BLaER1 treated with 17β-estradiol and CSF1 and Interleukin-3, amounts not matched to agents 10 nM and 100 nM (cell line): ENCODE measurements at regions not wholly inside any gene's neighbourhood (a gene's known extent, or its start where the extent isn't known, plus 50 kb on each side); places are given as distances from the start of the nearest gene placed in this dataset.
"Not testable (repeated sequence)": the region's sequence is repeated elsewhere in the genome, so short reads cannot be mapped to it uniquely, and the experiment has no call there.

Source experiments
- H3K27ac ChIP-seq, 11 experiments: shearing (Covaris generic); formaldehyde crosslinking; 2 replicates each; pipeline ENCODE4 v1.8.1; 2022
- H3K27me3 ChIP-seq, 11 experiments: shearing (Covaris generic); formaldehyde crosslinking; 2 replicates each; pipeline ENCODE4 v1.8.1; 2022
- H3K36me3 ChIP-seq, 11 experiments: shearing (Covaris generic); formaldehyde crosslinking; 2 replicates each; pipeline ENCODE4 v1.8.1; 2022
- H3K4me1 ChIP-seq, 10 experiments: shearing (Covaris generic); formaldehyde crosslinking; 2 replicates each; pipeline ENCODE4 v1.8.1; 2022
- H3K4me2 ChIP-seq, 11 experiments: shearing (Covaris generic); formaldehyde crosslinking; 2 replicates each; pipeline ENCODE4 v1.8.1; 2022
- H3K4me3 ChIP-seq, 10 experiments: shearing (Covaris generic); formaldehyde crosslinking; 2 replicates each; pipeline ENCODE4 v1.8.1; 2022
- H3K9ac ChIP-seq, 11 experiments: shearing (Covaris generic); formaldehyde crosslinking; 2 replicates each; pipeline ENCODE4 v1.8.1; 2022
- H3K9me3 ChIP-seq, 11 experiments: shearing (Covaris generic); formaldehyde crosslinking; replicated peaks in 1 of 11; 2 replicates each; pipeline ENCODE4 v1.8.1; 2022
- H4K20me1 ChIP-seq, 11 experiments: shearing (Covaris generic); formaldehyde crosslinking; 2 replicates each; pipeline ENCODE4 v1.8.1; 2022
- Cebpa-rat ChIP-seq, 11 experiments: shearing (Covaris generic); IDR thresholded peaks; 2 replicates each; pipeline ENCODE4 v1.8.1; 2022

GRCh38 chr5:87608385-87608784 lies 195.7 kb upstream of the CCNH start:
- H3K27ac ChIP-seq: no peak overlapping the region
- no peaks in the 10 kb centered on the region for H3K4me1 ChIP-seq
- no peak overlapping the region for H3K4me2 ChIP-seq
- no peaks in the 10 kb centered on the region for H3K9me3 ChIP-seq
- H3K36me3 ChIP-seq: no peaks in the 10 kb centered on the region
- no peak for TF ChIP-seq Cebpa-rat (IDR thresholded peaks at IDR 0.05)
- H4K20me1 ChIP-seq: no peaks in the 10 kb centered on the region; a peak in 1 of 22 replicates
- H3K9ac ChIP-seq: no peak overlapping the region
- no peaks in the 10 kb centered on the region for H3K27me3 ChIP-seq
- no peak overlapping the region for H3K4me3 ChIP-seq

- H3K4me2 ChIP-seq: no peak overlapping the region
- H3K36me3 ChIP-seq: no peaks in the 10 kb centered on the region
- H3K9me3 ChIP-seq: peaks cover 0 to 7% (median 0%) of the 10 kb centered on the region in 11 experiments; a peak in 2 of 22 replicates
- no peak overlapping the region for H3K9ac ChIP-seq
- no peaks in the 10 kb centered on the region for H3K4me1 ChIP-seq
- H3K27me3 ChIP-seq: no peaks in the 10 kb centered on the region
- H4K20me1 ChIP-seq: no peaks in the 10 kb centered on the region
- no peak for TF ChIP-seq Cebpa-rat (IDR thresholded peaks at IDR 0.05)
- no peak overlapping the region for H3K4me3 ChIP-seq
- no peak overlapping the region for H3K27ac ChIP-seq
These were observed 192.9 kb upstream of the CCNH start for GRCh38 chr5:87605663-87606062.

DNA sequence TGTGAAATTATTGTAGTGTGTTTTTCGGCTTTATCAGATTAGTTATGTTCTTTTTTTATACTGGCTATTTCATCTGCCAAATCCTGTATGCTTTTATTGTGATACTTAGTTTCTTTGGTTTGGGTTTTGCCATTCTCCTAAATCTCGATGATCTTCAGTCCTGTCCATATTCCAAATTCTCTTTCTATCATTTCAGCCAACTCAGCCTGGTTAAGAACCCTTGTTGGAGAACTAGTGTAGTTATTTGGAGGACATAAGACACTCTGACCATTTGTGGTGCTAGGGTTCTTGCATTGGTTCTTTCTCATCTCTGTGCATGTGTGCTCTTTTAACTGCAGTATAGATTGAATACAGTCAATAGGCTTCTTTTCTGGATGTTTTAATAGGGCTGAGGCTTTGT lies 187.0 kb upstream of the CCNH start:
- TF ChIP-seq Cebpa-rat (IDR thresholded peaks at IDR 0.05): no peak
- no peak overlapping the region for H3K9ac ChIP-seq
- H3K27me3 ChIP-seq: no peaks in the 10 kb centered on the region
- no peaks in the 10 kb centered on the region for H3K36me3 ChIP-seq
- no peak overlapping the region for H3K27ac ChIP-seq
- H3K4me2 ChIP-seq: no peak overlapping the region
- peaks cover 0 to 23% (median 4%) of the 10 kb centered on the region in 11 experiments; a peak in 6 of 22 replicates for H3K9me3 ChIP-seq
- no peaks in the 10 kb centered on the region for H3K4me1 ChIP-seq
- H4K20me1 ChIP-seq: no peaks in the 10 kb centered on the region
- H3K4me3 ChIP-seq: no peak overlapping the region

- no peak for TF ChIP-seq Cebpa-rat (IDR thresholded peaks at IDR 0.05)
- Histone ChIP-seq H3K27me3 (no peaks in the 10 kb centered on the region), H3K9ac (no peak overlapping the region), H3K4me3 (no peak overlapping the region), H3K4me2 (no peak overlapping the region), H3K4me1 (no peaks in the 10 kb centered on the region), H3K9me3 (peaks cover 0 to 23% (median 4%) of the 10 kb centered on the region in 11 experiments; a peak in 6 of 22 replicates), H4K20me1 (no peaks in the 10 kb centered on the region), H3K36me3 (no peaks in the 10 kb centered on the region), H3K27ac (no peak overlapping the region)
These were observed 185.7 kb upstream of the CCNH start for GRCh38 chr5:87598460-87598859.

GRCh38 chr5:87594566-87594965 lies 181.8 kb upstream of the CCNH start:
- H3K4me1 ChIP-seq: no peaks in the 10 kb centered on the region
- no peaks in the 10 kb centered on the region for H3K27me3 ChIP-seq
- no peak overlapping the region for H3K9ac ChIP-seq
- no peaks in the 10 kb centered on the region for H3K36me3 ChIP-seq
- no peak for TF ChIP-seq Cebpa-rat (IDR thresholded peaks at IDR 0.05)
- H3K9me3 ChIP-seq: peaks cover 0 to 17% (median 4%) of the 10 kb centered on the region in 11 experiments; a peak in 6 of 22 replicates
- no peak overlapping the region for H3K4me2 ChIP-seq
- H3K4me3 ChIP-seq: no peak overlapping the region
- H4K20me1 ChIP-seq: no peaks in the 10 kb centered on the region
- H3K27ac ChIP-seq: no peak overlapping the region

DNA sequence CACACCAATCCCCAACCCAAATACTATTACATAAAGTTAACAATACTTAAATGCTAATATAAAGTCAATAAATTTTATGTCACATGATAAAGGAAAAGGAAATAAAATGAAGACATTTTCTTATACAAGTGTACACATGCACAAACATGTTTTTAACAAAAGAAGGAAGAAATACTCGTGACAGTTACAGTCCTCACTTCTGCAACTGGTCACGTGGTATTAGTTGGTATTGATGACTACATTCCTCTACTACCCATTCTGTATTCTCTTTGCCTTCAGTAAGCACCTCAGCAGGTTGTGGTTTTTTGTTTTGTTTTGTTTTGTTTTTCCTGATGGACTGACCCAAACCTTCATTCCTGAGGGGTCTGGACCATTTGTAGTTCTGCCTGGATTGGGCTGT lies 176.9 kb upstream of the CCNH start:
- H3K36me3 ChIP-seq: no peaks in the 10 kb centered on the region
- no peak overlapping the region for H3K4me2 ChIP-seq
- no peak overlapping the region for H3K27ac ChIP-seq
- H3K9me3 ChIP-seq: no peaks in the 10 kb centered on the region
- H3K9ac ChIP-seq: no peak overlapping the region
- H3K4me1 ChIP-seq: no peaks in the 10 kb centered on the region
- no peaks in the 10 kb centered on the region for H3K27me3 ChIP-seq
- no peak for TF ChIP-seq Cebpa-rat (IDR thresholded peaks at IDR 0.05)
- H3K4me3 ChIP-seq: no peak overlapping the region
- no peaks in the 10 kb centered on the region for H4K20me1 ChIP-seq

GRCh38 chr5:87588316-87588715 lies 175.6 kb upstream of the CCNH start:
- H4K20me1 ChIP-seq: no peaks in the 10 kb centered on the region
- no peaks in the 10 kb centered on the region for H3K27me3 ChIP-seq
- no peak overlapping the region for H3K4me3 ChIP-seq
- no peak for TF ChIP-seq Cebpa-rat (IDR thresholded peaks at IDR 0.05)
- no peaks in the 10 kb centered on the region for H3K4me1 ChIP-seq
- H3K9me3 ChIP-seq: peaks cover 0 to 5% (median 0%) of the 10 kb centered on the region in 11 experiments; a peak in 2 of 22 replicates
- H3K27ac ChIP-seq: no peak overlapping the region
- no peak overlapping the region for H3K9ac ChIP-seq
- H3K36me3 ChIP-seq: no peaks in the 10 kb centered on the region
- H3K4me2 ChIP-seq: no peak overlapping the region

GRCh38 chr5:87583704-87584103 lies 171.0 kb upstream of the CCNH start:
- H4K20me1 ChIP-seq, H3K4me2 ChIP-seq, H3K27ac ChIP-seq, H3K27me3 ChIP-seq, H3K9me3 ChIP-seq, H3K9ac ChIP-seq, H3K4me1 ChIP-seq, H3K36me3 ChIP-seq, H3K4me3 ChIP-seq: not testable (repeated sequence)

DNA sequence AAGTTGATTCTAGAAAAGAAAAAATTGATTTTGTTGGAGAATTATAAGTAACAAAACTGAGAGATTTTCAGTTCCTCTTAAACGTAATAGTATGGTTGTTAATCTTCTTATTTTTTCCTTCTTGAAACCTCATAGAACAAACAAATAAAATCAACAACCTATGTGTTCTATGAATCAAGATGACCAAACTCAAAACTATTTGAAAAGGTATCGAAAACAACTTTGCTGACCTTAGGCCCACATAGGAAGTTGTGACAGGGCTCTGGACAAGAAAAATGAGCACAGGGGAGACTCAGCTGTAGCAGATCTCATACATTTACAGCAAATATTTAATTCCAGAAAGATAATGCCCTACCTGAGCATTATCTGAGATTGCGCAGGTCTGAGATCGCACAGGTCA lies 169.4 kb upstream of the CCNH start:
- Histone ChIP-seq H3K4me3 (no peak overlapping the region), H3K4me1 (no peaks in the 10 kb centered on the region), H3K9me3 (peaks cover 0 to 5% (median 0%) of the 10 kb centered on the region in 11 experiments; a peak in 2 of 22 replicates), H3K9ac (no peak overlapping the region), H3K36me3 (no peaks in the 10 kb centered on the region), H4K20me1 (no peaks in the 10 kb centered on the region), H3K27ac (no peak overlapping the region), H3K4me2 (no peak overlapping the region), H3K27me3 (no peaks in the 10 kb centered on the region)
- TF ChIP-seq Cebpa-rat (IDR thresholded peaks at IDR 0.05): no peak

DNA sequence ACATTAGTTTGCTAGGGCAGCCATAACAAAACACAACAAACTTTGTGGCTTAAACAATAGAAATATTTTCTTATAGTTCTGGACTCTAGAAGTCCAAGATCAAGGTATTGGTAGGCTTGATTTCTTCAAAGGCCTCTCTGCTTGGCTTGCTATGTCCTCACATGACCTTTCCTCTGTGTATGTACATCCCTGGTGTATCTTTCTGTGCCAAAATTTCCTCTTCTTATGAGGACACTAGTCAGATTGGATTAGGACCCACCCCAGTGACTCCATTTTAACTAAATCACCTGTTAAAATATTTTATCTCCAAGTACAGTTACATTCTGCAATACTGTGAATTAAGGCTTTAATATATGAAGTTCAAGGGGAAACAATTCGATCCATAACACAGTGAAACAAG lies 168.9 kb upstream of the CCNH start:
- no peak overlapping the region for H3K27ac ChIP-seq

More for the DNA sequence above, 168.9 kb upstream of the CCNH start:
- H3K27me3 ChIP-seq: no peaks in the 10 kb centered on the region
- H4K20me1 ChIP-seq: no peaks in the 10 kb centered on the region
- H3K4me3 ChIP-seq: no peak overlapping the region
- H3K9me3 ChIP-seq: peaks cover 0 to 5% (median 0%) of the 10 kb centered on the region in 11 experiments; a peak in 2 of 22 replicates
- H3K4me2 ChIP-seq: no peak overlapping the region
- no peaks in the 10 kb centered on the region for H3K4me1 ChIP-seq
- no peak overlapping the region for H3K9ac ChIP-seq
- no peak for TF ChIP-seq Cebpa-rat (IDR thresholded peaks at IDR 0.05)
- H3K36me3 ChIP-seq: no peaks in the 10 kb centered on the region
